ENCODE measurements at regions not wholly inside any gene's neighbourhood (a gene's known extent, or its start where the extent isn't known, plus 50 kb on each side); places are given as distances from the start of the nearest gene placed in this dataset.

- H2AFZ ChIP-seq (ENCODE audit: low read length), result no peak overlapping the region
- no peak for DNase-seq (ENCODE audit: low spot score)
- in situ Hi-C loops (cut with HindIII; ENCODE audit: extremely low pct_ligation_motif_present, low pct_unique_long_range_greater_than_20kb), result no loop called here
- H3K36me3 ChIP-seq (replicated peaks in 1 of 2; ENCODE audit: control insufficient read depth in 1 of 2, insufficient read depth in 2 of 2, low read length in 2 of 2), result no peaks in the 10 kb centered on the region
- no peak overlapping the region for H3K27ac ChIP-seq (ENCODE audit: extremely low read length, insufficient read depth, low read length)
- H3K79me2 ChIP-seq (ENCODE audit: insufficient read depth, low read length), result no peaks in the 10 kb centered on the region
- 23% methylated on average over 3 of the region's 3 CpGs for WGBS (ENCODE audit: low lambda C conversion rate)
- no TSS peak for BruUV-seq (replicated peaks)
- no peak overlapping the region for H3K4me3 ChIP-seq (replicated peaks in 1 of 3; ENCODE audit: insufficient read depth in 1 of 3, low read depth in 2 of 3, low read length in 3 of 3)
- H3K9me3 ChIP-seq (ENCODE audit: low read length), result no peaks in the 10 kb centered on the region
- POLR2A ChIA-PET, result no interaction called here
- TF ChIP-seq MAF1 (CRISPR knock-in tag; IDR thresholded peaks at IDR 0.05; ENCODE audit: borderline replicate concordance) (no peak), SNAPC5 (CRISPR knock-in tag; IDR thresholded peaks at IDR 0.05; ENCODE audit: borderline replicate concordance) (no peak), AFF4 (CRISPR knock-in tag; IDR thresholded peaks at IDR 0.05) (no peak), ZNF549 (CRISPR knock-in tag; IDR thresholded peaks at IDR 0.05) (no peak), ZFAT (CRISPR knock-in tag; conservative IDR thresholded peaks at IDR 0.05) (no peak), ATF1 (CRISPR knock-in tag; IDR thresholded peaks at IDR 0.05) (no peak), ZNF501 (CRISPR knock-in tag; IDR thresholded peaks at IDR 0.05) (no peak), CBX5 (CRISPR knock-in tag; IDR thresholded peaks at IDR 0.05; ENCODE audit: borderline replicate concordance) (no peak), SMYD3 (CRISPR knock-in tag; IDR thresholded peaks at IDR 0.05) (no peak), ZC3H4 (CRISPR knock-in tag; IDR thresholded peaks at IDR 0.05; ENCODE audit: borderline replicate concordance) (no peak), MIXL1 (CRISPR knock-in tag; IDR thresholded peaks at IDR 0.05) (no peak), BHLHE40 (IDR thresholded peaks at IDR 0.05; ENCODE audit: low read length) (no peak), TBP (CRISPR knock-in tag; IDR thresholded peaks at IDR 0.05) (no peak), ZFP1 (CRISPR knock-in tag; IDR thresholded peaks at IDR 0.05) (no peak), KDM4B (CRISPR knock-in tag; IDR thresholded peaks at IDR 0.05) (no peak), FOXM1 (CRISPR knock-in tag; IDR thresholded peaks at IDR 0.05) (no peak), KDM2A (CRISPR knock-in tag; IDR thresholded peaks at IDR 0.05; ENCODE audit: borderline replicate concordance, low read depth) (no peak), AKNA (CRISPR knock-in tag; IDR thresholded peaks at IDR 0.05; ENCODE audit: borderline replicate concordance) (no peak)
- H3K4me1 ChIP-seq (ENCODE audit: insufficient read depth, low read length), result no peaks in the 10 kb centered on the region
- no peak overlapping the region for H3K9ac ChIP-seq (ENCODE audit: insufficient read depth, low read depth, low read length)
- CTCF ChIA-PET (ENCODE audit: low intra/inter-chr PET ratio, low total read pairs), result no interaction called here
- H3K27me3 ChIP-seq (ENCODE audit: control insufficient read depth in 1 of 2, insufficient read depth in 2 of 2, low read length in 2 of 2), result no peaks in the 10 kb centered on the region
- ATAC-seq, result no peak
- intact Hi-C loops (cut with micrococcal nuclease; ENCODE audit: unreplicated experiment), result no loop called here
- FAIRE-seq, result no peak
- H3K4me2 ChIP-seq (ENCODE audit: low read depth, low read length), result no peak overlapping the region
- H4K20me1 ChIP-seq (ENCODE audit: insufficient read depth, low read length), result no peaks in the 10 kb centered on the region
Observed at GRCh38 chr6:51415501-51415900, 596.8 kb downstream of the TFAP2B start.
